HUES6 (cell line): ENCODE measurements at regions not wholly inside any gene's neighbourhood (a gene's known extent, or its start where the extent isn't known, plus 50 kb on each side); places are given as distances from the start of the nearest gene placed in this dataset.

Experiments used
- H3K27ac ChIP-seq: 2 replicates; pipeline ENCODE4 v1.7.0; 2013; ENCODE audit warnings: low read depth, mild to moderate bottlenecking, low read length, inconsistent platforms
- H3K27me3 ChIP-seq: 2 replicates; pipeline ENCODE4 v1.6.1; 2013; ENCODE audit warnings: low read length; ENCODE audit not compliant: control insufficient read depth, insufficient read depth
- H3K36me3 ChIP-seq: 2 replicates; pipeline ENCODE4 v1.6.1; 2013; ENCODE audit warnings: low read length; ENCODE audit not compliant: control insufficient read depth, insufficient read depth
- H3K4me1 ChIP-seq: 2 replicates; pipeline ENCODE4 v1.6.1; 2013; ENCODE audit warnings: low read length; ENCODE audit not compliant: control insufficient read depth, insufficient read depth
- H3K4me3 ChIP-seq: 2 replicates; pipeline ENCODE4 v1.5.1; 2013; ENCODE audit warnings: low read depth, low read length
- H3K9ac ChIP-seq: one replicate; pipeline ENCODE4 v1.6.1; 2013; ENCODE audit warnings: mild to moderate bottlenecking, low read length
- H3K9me3 ChIP-seq: 2 replicates; pipeline ENCODE4 v1.6.1; 2013; ENCODE audit warnings: low read depth, low read length; ENCODE audit not compliant: control insufficient read depth, insufficient read depth

- Histone ChIP-seq H3K4me1 (no peaks in the 10 kb centered on the region), H3K36me3 (no peaks in the 10 kb centered on the region), H3K27me3 (no peaks in the 10 kb centered on the region), H3K4me3 (no peak overlapping the region), H3K27ac (no peak overlapping the region), H3K9ac (no peak overlapping the region), H3K9me3 (no peaks in the 10 kb centered on the region)
These were observed 433.3 kb downstream of the GPAM start for GRCh38 chr10:111750165-111750849.

GRCh38 chr10:111756217-111757061 is 427.1 kb downstream of the GPAM start:
- Histone ChIP-seq H3K4me1 (no peaks in the 10 kb centered on the region; the same call in 1 of the 2 replicates), H3K27me3 (no peaks in the 10 kb centered on the region), H3K9me3 (no peaks in the 10 kb centered on the region), H3K27ac (no peak overlapping the region), H3K4me3 (no peak overlapping the region), H3K9ac (no peak overlapping the region), H3K36me3 (no peaks in the 10 kb centered on the region)

- Histone ChIP-seq H3K27me3 (no peaks in the 10 kb centered on the region), H3K9ac (no peak overlapping the region), H3K4me1 (no peaks in the 10 kb centered on the region; the same call in 1 of the 2 replicates), H3K9me3 (no peaks in the 10 kb centered on the region), H3K36me3 (no peaks in the 10 kb centered on the region), H3K27ac (no peak overlapping the region), H3K4me3 (no peak overlapping the region)
These were observed 425.0 kb downstream of the GPAM start for GRCh38 chr10:111758593-111758992.

GRCh38 chr10:111762114-111762513 is 421.5 kb downstream of the GPAM start:
- Histone ChIP-seq H3K36me3 (no peaks in the 10 kb centered on the region), H3K9me3 (no peaks in the 10 kb centered on the region), H3K4me1 (peaks cover 12% of the 10 kb centered on the region; the same call in 1 of the 2 replicates), H3K27me3 (no peaks in the 10 kb centered on the region), H3K27ac (no peak overlapping the region), H3K4me3 (no peak overlapping the region), H3K9ac (no peak overlapping the region)

DNA sequence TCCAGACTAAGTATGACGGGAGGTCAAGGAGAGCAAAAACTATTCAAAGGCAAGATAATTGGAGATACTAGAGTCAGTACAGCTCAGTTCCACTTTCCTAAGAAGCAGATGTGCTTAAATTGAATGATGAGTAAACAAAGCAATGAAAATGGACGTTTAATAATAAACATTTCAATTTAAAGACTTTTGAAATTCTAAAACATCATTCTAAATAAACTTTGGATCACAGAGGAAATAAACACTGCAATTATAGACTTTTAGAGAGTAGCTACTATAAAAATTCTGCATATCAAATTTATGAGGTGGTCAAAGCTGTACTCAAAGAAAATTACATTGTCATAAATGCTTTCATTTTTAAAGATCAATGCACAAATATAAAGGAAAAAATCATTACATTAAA is 418.3 kb downstream of the GPAM start:
- Histone ChIP-seq H3K9ac (no peak overlapping the region), H3K27me3 (no peaks in the 10 kb centered on the region), H3K9me3 (no peaks in the 10 kb centered on the region), H3K27ac (no peak overlapping the region), H3K4me3 (no peak overlapping the region), H3K4me1 (peaks cover 22% of the 10 kb centered on the region), H3K36me3 (no peaks in the 10 kb centered on the region)

GRCh38 chr10:111766464-111766863 is 417.1 kb downstream of the GPAM start:
- no peaks in the 10 kb centered on the region for H3K36me3 ChIP-seq
- H3K4me1 ChIP-seq, result peaks cover 22% of the 10 kb centered on the region
- H3K9me3 ChIP-seq, result no peaks in the 10 kb centered on the region
- no peak overlapping the region for H3K9ac ChIP-seq
- no peak overlapping the region for H3K4me3 ChIP-seq
- no peak overlapping the region for H3K27ac ChIP-seq
- no peaks in the 10 kb centered on the region for H3K27me3 ChIP-seq

DNA sequence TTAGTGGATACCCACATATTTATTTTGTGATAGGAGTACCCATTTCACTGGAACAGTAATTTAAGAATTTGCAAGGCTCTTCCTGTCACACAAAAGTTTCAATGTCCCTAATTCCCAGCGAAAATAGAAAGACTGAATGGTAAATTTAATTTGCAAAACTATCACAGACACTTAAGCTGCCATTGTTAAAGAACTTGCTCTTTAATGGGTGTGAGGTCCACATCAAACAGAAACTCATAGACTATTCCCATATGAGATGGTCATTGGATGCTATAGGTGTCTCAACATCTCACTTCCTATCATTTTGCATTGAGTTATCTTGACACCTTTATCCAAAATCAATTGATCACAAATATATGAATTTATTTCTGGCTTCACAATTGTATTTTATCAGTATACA is 415.9 kb downstream of the GPAM start:
- Histone ChIP-seq H3K36me3 (no peaks in the 10 kb centered on the region), H3K27me3 (no peaks in the 10 kb centered on the region), H3K9ac (no peak overlapping the region), H3K9me3 (no peaks in the 10 kb centered on the region), H3K4me1 (peaks cover 22% of the 10 kb centered on the region), H3K27ac (no peak overlapping the region), H3K4me3 (no peak overlapping the region)

- Histone ChIP-seq H3K4me1 (peaks cover 6% of the 10 kb centered on the region; the same call in 1 of the 2 replicates), H3K27ac (no peak overlapping the region), H3K9me3 (no peaks in the 10 kb centered on the region), H3K27me3 (no peaks in the 10 kb centered on the region), H3K36me3 (no peaks in the 10 kb centered on the region), H3K9ac (no peak overlapping the region), H3K4me3 (no peak overlapping the region)
These were observed 409.6 kb downstream of the GPAM start for GRCh38 chr10:111773950-111774349.

- no peak overlapping the region for H3K27ac ChIP-seq
- H3K27me3 ChIP-seq, result no peaks in the 10 kb centered on the region
- no peak overlapping the region for H3K4me3 ChIP-seq
- H3K36me3 ChIP-seq, result no peaks in the 10 kb centered on the region
- no peak overlapping the region for H3K9ac ChIP-seq
- H3K9me3 ChIP-seq, result no peaks in the 10 kb centered on the region
- peaks cover 6% of the 10 kb centered on the region; the same call in 1 of the 2 replicates for H3K4me1 ChIP-seq
These were observed 409.1 kb downstream of the GPAM start for GRCh38 chr10:111774486-111774885.

DNA sequence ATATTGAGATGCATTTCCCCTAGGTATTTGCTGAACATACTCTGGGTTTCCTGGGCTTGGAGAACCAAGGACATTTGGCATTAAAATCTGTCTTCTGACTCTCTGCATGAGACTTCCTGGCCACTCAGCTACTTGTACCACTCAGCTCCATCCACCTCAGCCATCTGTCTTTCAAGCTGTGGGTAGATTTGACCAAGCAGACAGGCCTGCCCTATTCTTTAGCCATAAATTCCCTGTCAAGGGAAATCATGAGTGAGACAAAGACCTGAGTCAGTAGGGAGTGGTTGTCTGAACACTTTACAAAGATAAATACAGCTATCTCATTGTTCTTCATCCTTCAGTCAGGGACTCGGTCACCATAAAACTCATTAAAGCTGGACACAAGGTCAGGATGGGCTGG is 399.1 kb downstream of the GPAM start:
- Histone ChIP-seq H3K9ac (no peak overlapping the region), H3K9me3 (no peaks in the 10 kb centered on the region), H3K27ac (no peak overlapping the region), H3K4me1 (peaks cover 16% of the 10 kb centered on the region), H3K27me3 (no peaks in the 10 kb centered on the region), H3K36me3 (no peaks in the 10 kb centered on the region), H3K4me3 (no peak overlapping the region)

DNA sequence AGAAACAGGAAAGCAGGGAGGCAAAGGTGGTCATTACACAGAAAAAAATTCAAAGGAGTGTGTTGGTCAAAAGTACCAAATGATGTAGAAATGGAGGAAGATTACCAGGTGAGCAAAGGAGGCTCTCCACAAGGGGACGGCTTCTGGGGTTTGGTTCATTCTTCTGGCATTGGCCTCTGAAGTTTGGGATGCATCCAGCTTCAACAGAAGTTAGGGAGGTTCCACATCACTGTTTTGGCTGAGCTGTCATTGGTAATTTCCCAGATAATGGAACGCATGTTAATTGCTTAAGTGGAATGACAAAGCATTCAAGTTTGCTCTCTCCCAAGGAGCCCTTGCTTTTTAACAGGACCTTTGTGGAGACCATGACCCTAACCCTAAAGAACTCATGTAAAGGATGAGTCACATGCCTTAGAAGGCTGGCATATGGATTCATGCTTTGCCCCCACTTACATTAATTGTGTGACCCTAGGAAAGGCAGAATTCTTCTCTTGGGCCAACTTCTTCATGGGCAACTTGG is 398.6 kb downstream of the GPAM start:
- H3K4me1 ChIP-seq, result peaks cover 16% of the 10 kb centered on the region
- H3K27me3 ChIP-seq, result no peaks in the 10 kb centered on the region
- H3K36me3 ChIP-seq, result no peaks in the 10 kb centered on the region
- H3K9me3 ChIP-seq, result no peaks in the 10 kb centered on the region
- H3K4me3 ChIP-seq, result no peak overlapping the region
- no peak overlapping the region for H3K9ac ChIP-seq
- no peak overlapping the region for H3K27ac ChIP-seq
